Astrocyte of the spinal cord (primary cell): ENCODE measurements at regions not wholly inside any gene's neighbourhood (a gene's known extent, or its start where the extent isn't known, plus 50 kb on each side); places are given as distances from the start of the nearest gene placed in this dataset.

Experiments
- DNase-seq: peaks from one replicate; pipeline ENCODE4 v3.0.0; 2011; ENCODE audit warnings: low read depth, low spot score
- H3K4me3 ChIP-seq: 2 replicates; pipeline ENCODE4 v1.5.1; 2011; ENCODE audit warnings: low read depth, mild to moderate bottlenecking, low read length, moderate library complexity
- in situ Hi-C: cut with HindIII; loops from 2 replicates; pipeline ENCODE4 v1.10.0; 2017; ENCODE audit warnings: low sequenced_read_pairs
- TF ChIP-seq, protein P1 (sequence below): IDR thresholded peaks from 2 replicates; pipeline ENCODE4 v1.5.1; 2012; ENCODE audit warnings: low read depth, mild to moderate bottlenecking, low read length, inconsistent platforms

DNA sequence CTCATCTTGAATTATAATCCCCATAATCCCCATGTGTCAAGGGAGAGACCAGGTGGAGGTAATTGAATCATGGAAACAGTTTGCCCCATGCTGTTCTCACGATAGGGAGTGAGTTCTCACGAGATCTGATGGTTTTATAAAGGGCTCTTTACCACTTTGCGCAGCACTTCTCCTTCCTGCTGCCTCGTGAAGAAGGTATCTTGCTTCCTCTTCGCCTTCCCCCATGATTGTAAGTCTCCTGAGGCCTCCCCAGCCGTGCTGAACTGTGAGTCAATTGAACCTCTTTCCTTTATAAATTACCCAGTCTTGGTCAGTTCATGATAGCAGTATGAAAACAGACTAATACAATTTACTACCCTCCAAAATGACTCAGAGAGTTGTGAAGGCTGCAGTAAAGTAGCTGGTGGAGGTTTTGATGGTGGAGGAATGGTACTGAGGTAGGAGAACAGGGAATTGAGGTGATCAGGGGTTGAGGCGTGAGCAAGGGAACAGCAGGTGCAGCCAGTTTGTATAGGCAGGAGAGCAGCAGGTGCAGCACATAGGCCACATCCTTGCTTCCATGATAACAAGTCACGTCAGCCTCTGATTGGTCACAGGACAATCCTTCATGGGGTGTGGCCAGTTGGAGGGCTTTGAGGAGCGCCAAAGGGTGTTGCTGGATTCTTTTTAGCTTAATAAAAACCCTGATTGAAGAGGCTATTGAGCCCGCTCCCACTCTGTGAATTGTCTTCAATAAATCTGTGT is 150.0 kb downstream of the CDC5L start:
- in situ Hi-C loops, result no loop called here
- TF ChIP-seq, protein P1, sequence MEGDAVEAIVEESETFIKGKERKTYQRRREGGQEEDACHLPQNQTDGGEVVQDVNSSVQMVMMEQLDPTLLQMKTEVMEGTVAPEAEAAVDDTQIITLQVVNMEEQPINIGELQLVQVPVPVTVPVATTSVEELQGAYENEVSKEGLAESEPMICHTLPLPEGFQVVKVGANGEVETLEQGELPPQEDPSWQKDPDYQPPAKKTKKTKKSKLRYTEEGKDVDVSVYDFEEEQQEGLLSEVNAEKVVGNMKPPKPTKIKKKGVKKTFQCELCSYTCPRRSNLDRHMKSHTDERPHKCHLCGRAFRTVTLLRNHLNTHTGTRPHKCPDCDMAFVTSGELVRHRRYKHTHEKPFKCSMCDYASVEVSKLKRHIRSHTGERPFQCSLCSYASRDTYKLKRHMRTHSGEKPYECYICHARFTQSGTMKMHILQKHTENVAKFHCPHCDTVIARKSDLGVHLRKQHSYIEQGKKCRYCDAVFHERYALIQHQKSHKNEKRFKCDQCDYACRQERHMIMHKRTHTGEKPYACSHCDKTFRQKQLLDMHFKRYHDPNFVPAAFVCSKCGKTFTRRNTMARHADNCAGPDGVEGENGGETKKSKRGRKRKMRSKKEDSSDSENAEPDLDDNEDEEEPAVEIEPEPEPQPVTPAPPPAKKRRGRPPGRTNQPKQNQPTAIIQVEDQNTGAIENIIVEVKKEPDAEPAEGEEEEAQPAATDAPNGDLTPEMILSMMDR, result no peak
- no peak for DNase-seq
- H3K4me3 ChIP-seq, result no peak overlapping the region

DNA sequence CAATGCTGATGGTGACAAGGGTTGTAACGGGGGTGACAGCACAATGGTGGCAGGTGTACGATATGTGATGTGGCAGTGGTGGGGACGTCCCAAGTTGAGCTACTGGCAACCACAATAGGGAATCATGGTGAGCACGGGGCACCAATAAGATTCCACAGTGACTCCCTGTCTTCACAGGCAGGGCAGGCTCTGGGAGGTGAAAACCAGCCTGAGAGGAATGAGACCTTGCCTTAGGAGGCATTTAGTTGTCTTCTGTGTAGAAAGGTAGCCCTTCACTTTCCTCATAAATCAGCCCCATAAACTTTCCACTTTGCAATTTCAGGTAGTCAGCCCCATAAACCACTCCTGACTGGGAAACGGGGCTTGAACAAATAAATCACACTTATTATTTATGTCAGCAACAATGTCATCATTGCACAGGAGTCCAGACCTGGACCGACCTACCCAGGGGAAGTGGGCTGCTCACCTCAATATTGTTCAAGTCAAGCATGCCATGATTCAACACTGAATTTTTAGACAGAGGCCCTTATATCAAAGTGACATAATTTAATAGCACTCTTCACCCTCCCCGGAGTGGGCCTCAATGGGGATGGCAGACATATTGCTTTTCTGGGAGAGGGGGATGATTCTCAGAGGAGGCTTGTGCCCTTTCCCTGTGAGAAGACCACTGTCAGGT is 150.8 kb downstream of the CDC5L start:
- no peak overlapping the region for H3K4me3 ChIP-seq
- TF ChIP-seq, protein P1, result no peak
- in situ Hi-C loops, result no loop called here
- no peak for DNase-seq

- TF ChIP-seq, protein P1, result no peak
Observed at GRCh38 chr6:44538807-44539201, 151.3 kb downstream of the CDC5L start.

GRCh38 chr6:44539701-44540355 is 152.3 kb downstream of the CDC5L start:
- TF ChIP-seq, protein P1, result no peak
- in situ Hi-C loops, result no loop called here
- no peak overlapping the region for H3K4me3 ChIP-seq
- DNase-seq, result no peak

More at GRCh38 chr6:44538807-44539201, 151.3 kb downstream of the CDC5L start:
- in situ Hi-C loops, result no loop called here
- no peak overlapping the region for H3K4me3 ChIP-seq
- no peak for DNase-seq

DNA sequence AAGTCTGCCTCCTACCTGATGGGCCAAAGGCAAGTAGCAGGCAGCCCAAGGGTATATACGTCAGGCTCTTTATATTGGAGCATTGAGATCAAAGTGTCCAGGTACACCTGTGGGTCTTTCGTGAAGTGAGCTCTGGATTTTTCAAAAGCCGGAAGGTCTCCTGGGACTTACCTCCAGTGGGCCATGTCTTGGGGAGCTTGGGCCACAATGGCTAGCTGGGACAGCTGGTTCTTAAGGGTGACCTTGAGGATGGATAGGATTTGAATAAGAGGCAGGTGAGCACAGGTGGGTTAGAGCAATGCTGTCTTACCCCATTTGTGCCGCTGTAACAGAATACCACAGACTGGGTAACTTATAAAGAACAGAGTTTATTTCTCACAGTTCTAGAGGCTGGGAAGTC is 153.4 kb downstream of the CDC5L start:
- in situ Hi-C loops, result no loop called here
- no peak for DNase-seq
- TF ChIP-seq, protein P1, result no peak
- no peak overlapping the region for H3K4me3 ChIP-seq

DNA sequence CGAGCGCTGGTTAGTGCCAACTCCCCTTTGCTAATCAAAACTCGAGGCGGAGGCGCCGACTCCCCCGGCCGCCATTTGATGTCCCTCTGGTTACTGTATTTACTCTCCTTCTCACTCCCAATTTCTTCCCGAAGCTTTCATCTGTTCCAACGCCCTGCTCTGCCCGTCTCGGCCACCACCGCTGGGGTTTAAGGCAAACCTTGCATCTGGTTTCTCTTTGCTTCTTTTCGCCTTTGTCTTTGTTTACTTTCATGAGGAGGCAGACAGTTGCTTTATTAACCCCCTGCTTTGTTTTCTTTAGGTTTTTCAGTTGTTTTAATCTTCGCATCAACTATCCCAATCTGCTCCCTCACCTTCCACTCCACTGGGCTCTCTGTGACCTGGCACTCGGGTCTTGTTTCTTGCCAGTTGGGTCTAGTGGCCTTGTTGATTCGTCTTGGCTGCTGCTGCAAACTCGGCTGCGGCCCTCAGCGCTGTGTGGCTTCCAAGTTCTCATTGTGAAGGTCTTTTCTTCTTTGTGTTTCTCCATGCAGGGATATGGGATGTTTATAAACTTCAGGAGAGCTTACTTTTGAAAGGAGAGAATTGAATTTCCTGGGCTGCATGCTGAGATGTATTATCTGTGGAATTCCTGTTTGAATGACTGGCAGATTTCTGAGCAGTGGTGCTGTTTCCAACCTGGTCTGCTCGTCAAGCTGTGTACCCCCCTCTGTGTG is 155.1 kb downstream of the CDC5L start:
- TF ChIP-seq, protein P1, result no peak
- H3K4me3 ChIP-seq, result no peak overlapping the region

More for the DNA sequence above, 155.1 kb downstream of the CDC5L start:
- peak; percentile 44 for DNase-seq
- in situ Hi-C loops, result no loop called here
